ENCODE measurements at regions not wholly inside any gene's neighbourhood (a gene's known extent, or its start where the extent isn't known, plus 50 kb on each side); places are given as distances from the start of the nearest gene placed in this dataset.
"Not testable (repeated sequence)": the region's sequence is repeated elsewhere in the genome, so short reads cannot be mapped to it uniquely, and the experiment has no call there.

DNA sequence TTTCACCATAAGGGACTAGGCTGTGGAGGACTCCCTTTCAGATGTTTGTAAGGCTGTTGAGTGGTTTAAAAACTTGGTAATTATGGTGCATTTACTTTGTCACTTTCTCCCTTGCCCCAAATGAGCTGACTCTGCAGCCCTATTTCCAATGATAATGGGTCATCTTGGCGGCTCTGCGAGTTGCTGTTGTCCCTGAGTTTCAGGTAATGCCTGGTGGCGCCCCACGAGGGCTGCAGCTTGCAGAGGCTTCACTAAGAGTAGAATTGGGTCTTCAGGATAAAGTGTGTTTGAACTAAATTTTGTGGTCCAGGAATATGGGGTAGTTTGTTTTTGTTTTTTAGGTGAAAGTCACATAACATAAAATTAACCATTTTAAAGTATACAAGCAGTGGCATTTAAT is 450.1 kb upstream of the CFAP20DC start:
- peaks cover 0 to 3% of the 10 kb centered on the region in 2 donors for H3K27me3 Mint-ChIP-seq
- DNase-seq, result no peak
- H3K4me1 Mint-ChIP-seq, result no peaks in the 10 kb centered on the region
- no peak for ATAC-seq (replicated peaks)
- no peaks in the 10 kb centered on the region for H3K36me3 Mint-ChIP-seq
- H3K9me3 Mint-ChIP-seq, result peaks cover 0 to 2% of the 10 kb centered on the region in 2 donors
- H3K4me3 Mint-ChIP-seq, result no peak overlapping the region
- no peak overlapping the region for H3K27ac Mint-ChIP-seq

DNA sequence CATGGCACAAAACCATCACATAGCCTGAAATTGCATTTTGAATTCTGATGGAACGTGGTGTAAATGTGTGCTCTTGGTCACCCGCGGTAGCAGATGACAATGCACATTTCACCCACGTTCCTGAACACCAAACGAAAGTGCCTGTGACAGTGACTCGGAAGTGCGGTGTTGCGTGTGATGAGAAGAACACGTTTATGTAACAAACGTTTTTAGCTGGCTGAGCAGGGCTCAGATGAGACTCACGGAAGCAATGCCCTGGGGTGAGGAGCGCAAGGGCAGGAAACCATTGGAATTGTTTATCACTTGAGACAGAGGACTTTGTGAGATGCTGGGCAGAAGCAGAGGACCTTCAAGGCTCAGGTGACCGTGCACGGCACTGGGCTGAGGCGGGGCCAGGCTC is 449.2 kb upstream of the CFAP20DC start:
- Mint-ChIP-seq H3K4me1 (no peaks in the 10 kb centered on the region), H3K27me3 (peaks cover 0 to 3% of the 10 kb centered on the region in 2 donors), H3K4me3 (no peak overlapping the region), H3K9me3 (peaks cover 0 to 2% of the 10 kb centered on the region in 2 donors), H3K36me3 (no peaks in the 10 kb centered on the region), H3K27ac (no peak overlapping the region)
- ATAC-seq (replicated peaks), result no peak
- no peak for DNase-seq

DNA sequence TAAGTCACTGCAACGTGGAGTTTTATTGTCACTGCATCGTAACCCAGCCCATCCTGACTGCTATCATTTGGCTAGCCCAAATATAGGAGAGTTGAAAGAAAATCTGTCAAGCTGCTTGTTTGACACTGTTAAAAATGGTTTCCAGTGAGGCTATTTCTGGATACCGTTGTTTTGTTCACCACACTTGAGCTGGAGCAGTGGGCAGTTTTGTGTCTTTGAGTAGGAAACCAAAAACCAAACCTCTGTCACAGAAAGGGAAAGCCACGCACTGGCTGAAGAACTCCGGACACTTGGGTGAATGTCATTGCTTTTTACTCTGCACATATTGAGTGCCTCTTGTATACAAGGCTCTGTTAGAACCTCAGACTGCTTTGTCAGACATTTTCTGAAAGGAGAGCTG is 446.4 kb upstream of the CFAP20DC start:
- DNase-seq (no peak), ATAC-seq (replicated peaks) (no peak)
- H3K27me3 Mint-ChIP-seq, result peaks cover 0 to 3% of the 10 kb centered on the region in 2 donors
- no peaks in the 10 kb centered on the region for H3K36me3 Mint-ChIP-seq
- peaks cover 0 to 2% of the 10 kb centered on the region in 2 donors for H3K9me3 Mint-ChIP-seq
- no peak overlapping the region for H3K4me3 Mint-ChIP-seq
- no peak overlapping the region for H3K27ac Mint-ChIP-seq
- no peaks in the 10 kb centered on the region for H3K4me1 Mint-ChIP-seq

DNA sequence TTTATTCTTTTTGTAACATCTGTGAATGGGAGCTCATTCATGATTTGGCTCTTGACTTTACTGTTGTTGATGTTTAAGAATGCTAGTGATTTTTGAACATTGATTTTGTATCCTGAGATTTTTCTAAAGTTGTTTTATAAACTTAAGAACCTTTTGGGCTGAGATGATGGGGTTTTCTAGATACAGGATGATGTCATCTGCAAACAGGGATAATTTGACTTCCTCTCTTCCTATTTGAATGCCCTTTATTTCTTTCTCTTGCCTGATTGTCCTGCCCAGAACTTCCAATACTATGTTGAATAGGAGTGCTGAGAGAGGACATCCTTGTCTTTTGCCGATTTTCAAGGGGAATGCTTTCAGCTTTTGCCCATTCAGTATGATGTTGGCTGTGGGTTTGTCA is 445.1 kb upstream of the CFAP20DC start:
- not testable (repeated sequence) for H3K36me3 Mint-ChIP-seq; ATAC-seq (replicated peaks); H3K4me3 Mint-ChIP-seq; H3K9me3 Mint-ChIP-seq; H3K27me3 Mint-ChIP-seq; H3K4me1 Mint-ChIP-seq; DNase-seq; H3K27ac Mint-ChIP-seq

DNA sequence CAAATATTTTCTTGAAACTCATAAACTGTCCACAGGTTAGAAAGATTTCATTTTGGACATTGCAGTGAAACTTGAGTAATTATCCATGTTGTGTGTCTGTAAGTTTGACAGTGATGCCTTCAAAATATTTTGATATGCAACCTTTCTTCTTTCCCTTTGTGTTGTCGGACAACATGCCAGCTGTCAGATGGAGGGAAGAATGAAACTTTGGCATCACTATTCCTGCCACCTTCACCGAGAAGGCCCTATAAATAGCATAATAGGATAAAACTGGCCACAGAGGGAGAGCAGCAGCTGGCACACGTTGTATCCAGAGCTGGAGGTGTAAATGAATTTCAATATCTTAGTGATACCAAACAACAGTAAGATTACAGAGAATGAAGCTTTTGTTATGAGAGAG is 436.7 kb upstream of the CFAP20DC start:
- H3K27me3 Mint-ChIP-seq, result no peaks in the 10 kb centered on the region
- DNase-seq (no peak), ATAC-seq (replicated peaks) (no peak)
- no peaks in the 10 kb centered on the region for H3K4me1 Mint-ChIP-seq
- H3K4me3 Mint-ChIP-seq, result no peak overlapping the region
- no peaks in the 10 kb centered on the region for H3K36me3 Mint-ChIP-seq
- no peak overlapping the region for H3K27ac Mint-ChIP-seq
- peaks cover 0 to 1% of the 10 kb centered on the region in 2 donors for H3K9me3 Mint-ChIP-seq

DNA sequence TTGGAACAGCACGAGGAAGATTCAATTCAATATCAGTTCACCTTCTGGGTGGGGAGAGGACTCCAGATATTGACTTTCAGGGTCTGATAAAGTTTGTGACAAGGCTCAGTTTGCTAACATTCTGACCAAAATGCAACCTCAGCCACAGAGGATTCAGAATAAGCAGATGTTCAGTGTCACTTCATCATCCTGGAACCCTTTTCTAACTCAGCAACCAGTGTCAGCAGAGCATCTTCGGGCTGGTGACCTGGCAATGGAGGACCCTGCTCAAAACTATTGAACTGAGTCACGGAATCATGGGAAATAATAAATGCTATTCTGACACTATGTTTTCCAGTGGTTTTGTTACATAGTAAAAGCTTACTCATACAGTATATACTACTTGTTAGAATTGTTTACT is 433.4 kb upstream of the CFAP20DC start:
- no peak for DNase-seq
- H3K9me3 Mint-ChIP-seq, result peaks cover 0 to 1% of the 10 kb centered on the region in 2 donors
- H3K36me3 Mint-ChIP-seq, result no peaks in the 10 kb centered on the region
- no peak overlapping the region for H3K4me3 Mint-ChIP-seq
- H3K27ac Mint-ChIP-seq, result no peak overlapping the region
- H3K27me3 Mint-ChIP-seq, result no peaks in the 10 kb centered on the region
- no peak for ATAC-seq (replicated peaks)
- H3K4me1 Mint-ChIP-seq, result no peaks in the 10 kb centered on the region

DNA sequence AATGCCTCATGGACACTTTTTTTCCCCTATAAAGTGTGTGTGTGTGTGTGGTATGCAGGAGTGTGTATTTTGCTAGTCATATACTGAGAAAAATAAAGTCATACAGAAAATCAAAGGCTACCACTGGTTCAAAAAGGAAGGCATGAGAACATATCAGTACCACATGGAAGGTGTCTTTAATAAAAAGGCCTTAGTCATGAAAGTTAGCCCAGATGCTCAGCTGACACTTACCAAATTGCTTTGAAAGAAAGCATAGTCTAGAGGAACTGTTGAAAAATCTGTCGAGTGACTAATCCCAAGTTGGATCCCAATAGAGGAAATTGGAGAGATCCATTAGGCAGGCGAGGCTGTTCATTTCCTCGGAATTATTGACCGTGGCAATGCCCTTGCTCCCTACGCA is 432.9 kb upstream of the CFAP20DC start:
- no peak for ATAC-seq (replicated peaks)
- no peaks in the 10 kb centered on the region for H3K27me3 Mint-ChIP-seq
- H3K36me3 Mint-ChIP-seq, result no peaks in the 10 kb centered on the region
- H3K9me3 Mint-ChIP-seq, result no peaks in the 10 kb centered on the region
- H3K4me3 Mint-ChIP-seq, result no peak overlapping the region
- no peak overlapping the region for H3K27ac Mint-ChIP-seq
- H3K4me1 Mint-ChIP-seq, result no peaks in the 10 kb centered on the region
- no peak for DNase-seq

DNA sequence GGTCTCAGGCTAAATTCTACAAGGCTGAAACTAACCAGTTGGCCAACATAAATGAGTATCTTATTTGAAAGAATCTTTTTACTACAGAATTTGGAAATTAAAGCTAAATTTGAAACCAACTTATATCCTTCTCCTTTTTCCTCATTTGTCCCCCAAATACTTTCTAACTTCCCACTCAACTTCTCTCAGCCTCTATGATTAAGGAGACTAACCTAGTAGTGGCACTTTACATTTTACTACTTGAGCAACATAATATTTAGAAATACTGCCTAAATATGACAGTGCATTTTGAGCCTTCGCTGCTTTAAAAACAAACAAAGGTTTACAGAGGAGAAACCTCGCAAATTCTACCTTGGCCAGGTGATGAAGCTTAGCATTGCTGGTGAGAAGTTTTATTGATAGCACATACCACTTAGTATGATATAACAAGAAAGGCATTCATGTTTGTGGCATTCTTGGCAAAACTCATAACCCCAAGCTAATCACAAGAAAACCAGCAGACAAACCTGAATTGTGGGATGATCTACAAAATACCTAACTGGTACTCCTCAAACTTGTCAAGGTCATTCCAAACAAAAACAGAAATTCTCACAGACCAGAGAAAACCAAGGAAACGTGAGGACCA is 432.1 kb upstream of the CFAP20DC start:
- Mint-ChIP-seq H3K36me3 (no peaks in the 10 kb centered on the region), H3K27ac (no peak overlapping the region), H3K4me1 (no peaks in the 10 kb centered on the region), H3K9me3 (no peaks in the 10 kb centered on the region), H3K4me3 (no peak overlapping the region), H3K27me3 (no peaks in the 10 kb centered on the region)
- DNase-seq, result no peak
- no peak for ATAC-seq (replicated peaks)

DNA sequence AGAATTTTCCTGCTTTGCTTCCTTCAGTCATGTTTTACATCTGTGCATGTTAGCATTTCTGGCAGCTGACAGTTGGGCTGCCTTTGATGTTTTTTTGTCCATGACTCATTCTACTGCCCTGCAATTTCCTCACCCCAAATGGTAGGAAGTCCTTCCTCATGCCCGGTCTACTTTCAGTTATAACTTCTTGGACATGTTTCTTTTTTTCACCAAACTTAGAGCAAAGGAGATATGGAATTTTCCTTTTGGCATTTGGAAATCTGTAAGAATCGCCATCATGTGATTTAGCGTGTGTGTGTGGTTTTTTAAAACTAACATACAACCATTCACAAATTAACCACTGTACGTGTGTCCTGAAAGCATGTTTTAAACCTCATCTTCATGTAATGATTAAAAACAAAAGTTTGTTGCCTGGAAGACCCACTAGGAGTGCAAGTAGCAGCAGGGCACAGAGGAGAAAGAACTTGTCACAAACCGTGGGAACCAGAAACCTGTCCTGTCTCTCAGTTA is 430.7 kb upstream of the CFAP20DC start:
- H3K4me1 Mint-ChIP-seq, result no peaks in the 10 kb centered on the region
- ATAC-seq (replicated peaks), result no peak
- H3K27ac Mint-ChIP-seq, result no peak overlapping the region
- no peak overlapping the region for H3K4me3 Mint-ChIP-seq
- no peaks in the 10 kb centered on the region for H3K9me3 Mint-ChIP-seq
- no peaks in the 10 kb centered on the region for H3K36me3 Mint-ChIP-seq
- no peaks in the 10 kb centered on the region for H3K27me3 Mint-ChIP-seq
- DNase-seq, result no peak

DNA sequence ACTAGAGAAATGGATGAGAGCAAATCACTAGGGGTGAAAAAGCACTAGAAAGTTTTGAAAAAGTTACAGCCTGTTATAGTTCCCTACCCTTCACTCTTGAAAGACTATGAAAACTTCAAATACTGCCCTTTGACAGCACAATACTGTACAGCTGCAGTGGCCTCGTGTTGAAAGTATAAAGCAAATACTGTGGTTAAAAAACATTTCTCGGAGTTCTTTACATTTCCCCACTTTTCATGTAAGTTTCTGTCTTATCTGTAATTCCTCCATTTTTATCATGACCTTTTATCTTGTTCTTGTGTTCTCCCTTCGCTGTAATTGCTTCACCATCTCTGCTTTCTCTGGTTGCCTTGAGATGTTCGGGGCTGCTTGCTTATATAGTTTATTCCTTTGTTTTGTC is 423.8 kb upstream of the CFAP20DC start:
- Mint-ChIP-seq H3K4me1 (peaks cover 0 to 4% of the 10 kb centered on the region in 2 donors), H3K27ac (no peak overlapping the region), H3K9me3 (peaks cover 5% of the 10 kb centered on the region in 2 donors), H3K4me3 (no peak overlapping the region), H3K27me3 (no peaks in the 10 kb centered on the region), H3K36me3 (no peaks in the 10 kb centered on the region)
- no peak for ATAC-seq (replicated peaks)
- DNase-seq, result no peak

DNA sequence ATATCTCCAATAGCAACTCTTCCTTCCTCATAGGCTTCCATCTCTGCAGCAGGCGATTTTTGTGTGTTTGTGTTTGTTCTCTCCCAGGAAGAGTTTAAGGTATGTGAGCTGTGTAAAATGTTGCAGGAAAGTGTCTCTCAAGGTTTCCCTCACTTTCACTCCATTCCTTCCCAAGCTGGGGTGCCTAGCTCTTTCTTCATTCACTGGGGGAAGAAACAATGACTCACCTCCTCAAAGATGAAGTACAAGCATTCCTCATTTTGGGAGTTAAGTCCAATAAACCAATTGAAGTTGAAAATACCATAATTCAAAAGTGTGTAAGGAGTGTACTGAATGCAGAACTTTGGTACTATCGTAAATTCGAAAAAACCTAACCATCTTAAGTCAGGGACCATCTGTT is 422.7 kb upstream of the CFAP20DC start:
- Mint-ChIP-seq H3K4me1 (peaks cover 0 to 4% of the 10 kb centered on the region in 2 donors), H3K4me3 (no peak overlapping the region), H3K36me3 (no peaks in the 10 kb centered on the region), H3K27ac (no peak overlapping the region), H3K27me3 (no peaks in the 10 kb centered on the region), H3K9me3 (peaks cover 5% of the 10 kb centered on the region in 2 donors)
- ATAC-seq (replicated peaks), result no peak
- DNase-seq, result no peak

DNA sequence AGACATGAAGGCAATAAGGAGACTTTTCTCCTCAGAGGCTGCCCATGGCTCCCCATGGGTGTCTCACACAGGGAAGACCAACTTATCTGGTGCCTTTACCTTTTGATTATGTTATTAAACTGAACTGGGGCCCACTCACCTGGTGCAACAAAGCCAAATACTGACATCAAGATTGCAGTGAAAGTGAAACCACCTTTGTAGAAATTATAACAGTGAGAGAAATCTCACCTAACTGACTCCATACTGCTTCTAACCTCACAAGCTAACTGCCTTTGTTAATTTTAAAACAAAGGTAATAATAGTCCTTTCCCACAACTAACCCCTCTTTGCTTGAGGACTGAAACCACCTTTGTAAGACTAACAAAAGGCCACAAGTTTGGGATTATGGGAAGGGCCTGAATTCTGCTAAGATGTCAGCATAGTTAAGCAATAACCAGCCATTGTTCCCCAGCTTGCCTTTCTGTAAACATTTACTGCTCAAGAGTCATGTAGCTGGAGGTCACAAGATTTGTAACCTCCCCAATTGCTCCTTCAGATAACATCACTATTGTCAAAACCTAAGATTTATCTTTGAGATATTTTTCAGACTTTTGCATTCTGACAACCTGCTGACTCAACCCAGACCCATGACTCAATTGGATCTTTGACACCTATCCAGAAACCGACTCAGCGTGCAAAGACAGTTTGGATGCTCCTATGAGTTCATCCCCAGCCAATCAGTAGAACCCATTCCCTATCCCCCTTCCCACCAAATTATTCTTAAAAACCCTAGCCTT is 420.3 kb upstream of the CFAP20DC start:
- Mint-ChIP-seq H3K9me3 (peaks cover 5% of the 10 kb centered on the region in 2 donors), H3K36me3 (no peaks in the 10 kb centered on the region), H3K4me1 (peaks cover 0 to 4% of the 10 kb centered on the region in 2 donors), H3K27me3 (no peaks in the 10 kb centered on the region), H3K27ac (no peak overlapping the region), H3K4me3 (no peak overlapping the region)
- no peak for ATAC-seq (replicated peaks)
- DNase-seq, result no peak

DNA sequence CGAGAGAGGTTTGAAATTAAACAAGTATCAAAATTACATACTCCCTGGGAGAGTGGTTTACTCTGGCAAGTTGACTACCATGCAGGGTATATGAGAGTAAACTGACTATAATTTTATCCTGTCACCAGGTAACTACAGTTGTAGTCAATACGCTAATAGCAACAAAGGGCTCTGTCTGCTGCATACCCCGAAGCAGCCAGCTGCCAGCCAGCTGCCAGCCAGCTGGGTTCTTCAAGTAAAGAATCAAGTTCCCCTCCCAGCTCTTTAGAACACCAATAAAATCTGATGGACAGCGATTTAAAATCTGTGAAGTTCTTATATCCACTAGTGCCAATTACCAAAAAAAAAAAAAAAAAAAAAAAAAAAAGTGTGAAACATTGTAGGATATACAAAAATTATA is 417.7 kb upstream of the CFAP20DC start:
- DNase-seq (no peak), ATAC-seq (replicated peaks) (no peak)
- H3K27me3 Mint-ChIP-seq, result no peaks in the 10 kb centered on the region
- H3K9me3 Mint-ChIP-seq, result peaks cover 5% of the 10 kb centered on the region in 2 donors
- no peak overlapping the region for H3K27ac Mint-ChIP-seq
- no peaks in the 10 kb centered on the region for H3K36me3 Mint-ChIP-seq
- no peak overlapping the region for H3K4me3 Mint-ChIP-seq
- H3K4me1 Mint-ChIP-seq, result peaks cover 0 to 4% of the 10 kb centered on the region in 2 donors

DNA sequence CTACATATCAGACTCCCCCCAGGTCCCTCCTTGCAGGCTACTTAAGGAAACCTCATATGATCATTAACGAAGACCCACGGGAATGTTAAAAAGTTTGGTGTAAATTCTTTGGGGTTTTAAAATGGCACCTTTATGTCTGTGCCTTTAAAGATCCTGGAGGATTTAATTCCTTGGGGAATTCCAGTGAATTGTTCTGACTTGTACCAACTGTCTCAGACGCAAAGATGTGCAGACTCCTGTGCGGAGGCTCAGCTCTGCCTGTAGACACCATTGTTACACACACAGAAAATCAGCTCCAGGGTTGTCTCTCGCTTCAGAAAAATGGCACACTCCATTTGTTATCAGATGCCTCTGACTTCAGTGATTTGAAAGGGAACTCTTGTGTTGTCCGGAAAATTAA is 414.4 kb upstream of the CFAP20DC start:
- no peak for DNase-seq

DNA sequence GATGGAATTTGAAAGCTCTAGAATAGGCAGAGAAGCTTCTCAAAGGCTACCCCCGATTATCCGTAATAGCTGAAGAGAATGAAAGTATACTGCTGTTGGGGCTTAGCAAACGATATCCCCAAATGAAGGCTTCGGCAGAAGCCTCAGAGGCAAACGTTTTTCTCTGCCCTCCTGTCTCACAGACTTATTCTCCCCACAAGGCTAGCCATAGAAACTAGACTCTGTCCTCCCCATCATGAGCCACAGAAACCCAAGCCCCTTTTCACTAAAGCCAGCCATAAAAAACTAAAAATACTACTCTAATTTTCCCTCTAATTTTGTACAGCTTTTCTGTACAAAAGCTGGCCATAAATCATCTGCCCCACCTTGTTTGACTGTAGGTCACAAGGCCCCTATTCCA is 413.4 kb upstream of the CFAP20DC start:
- DNase-seq (no peak), ATAC-seq (replicated peaks) (no peak)
- Mint-ChIP-seq H3K27me3 (no peaks in the 10 kb centered on the region), H3K9me3 (peaks cover 1 to 8% of the 10 kb centered on the region in 2 donors), H3K4me1 (no peaks in the 10 kb centered on the region), H3K27ac (no peak overlapping the region), H3K36me3 (peaks cover 2 to 4% of the 10 kb centered on the region in 2 donors), H3K4me3 (no peak overlapping the region)

More for the DNA sequence above, 414.4 kb upstream of the CFAP20DC start:
- H3K4me3 Mint-ChIP-seq, result no peak overlapping the region
- no peaks in the 10 kb centered on the region for H3K4me1 Mint-ChIP-seq
- no peak overlapping the region for H3K27ac Mint-ChIP-seq
- peaks cover 1 to 8% of the 10 kb centered on the region in 2 donors for H3K9me3 Mint-ChIP-seq
- H3K27me3 Mint-ChIP-seq, result no peaks in the 10 kb centered on the region
- no peak for ATAC-seq (replicated peaks)
- H3K36me3 Mint-ChIP-seq, result peaks cover 2 to 4% of the 10 kb centered on the region in 2 donors

Measured in stimulated activated naive B cell treated with anti-CD40 and anti-IgM and Interleukin-4, amounts not matched to agents 10 μg/mL and 1 μg/mL and 100 μg/mL, for 72 hours (primary cell).